OCI-LY1 (cell line): ENCODE measurements at regions not wholly inside any gene's neighbourhood (a gene's known extent, or its start where the extent isn't known, plus 50 kb on each side); places are given as distances from the start of the nearest gene placed in this dataset.
"Not testable (repeated sequence)": the region's sequence is repeated elsewhere in the genome, so short reads cannot be mapped to it uniquely, and the experiment has no call there.

ENCODE experiments used
- H2AFZ ChIP-seq: fragments of 200-600 bp; sonication (generic), shearing (Covaris generic); 2 replicates; pipeline ENCODE4 v1.6.0; 2014; ENCODE audit warnings: antibody characterized with exemption, mild to moderate bottlenecking, low read length
- H3F3A ChIP-seq: fragments of 200-600 bp; sonication (generic), shearing (Covaris generic); 2 replicates; pipeline ENCODE4 v1.6.0; 2014; ENCODE audit warnings: mild to moderate bottlenecking, antibody characterized with exemption, low read length, moderate library complexity; ENCODE audit not compliant: insufficient read depth
- H3K27ac ChIP-seq: fragments of 200-600 bp; sonication (generic); 2 replicates; pipeline ENCODE4 v1.5.1; 2014; ENCODE audit warnings: low read length, mixed run types, mild to moderate bottlenecking, low read depth; ENCODE audit not compliant: poor library complexity, severe bottlenecking
- H3K27me3 ChIP-seq: fragments of 200-600 bp; sonication (generic); 2 replicates; pipeline ENCODE4 v1.6.0; 2014; ENCODE audit warnings: antibody characterized with exemption, mild to moderate bottlenecking, low read length, moderate library complexity; ENCODE audit not compliant: insufficient read depth
- H3K36me3 ChIP-seq: fragments of 200-600 bp; sonication (generic); 2 replicates; pipeline ENCODE4 v1.6.1; 2014; ENCODE audit warnings: mild to moderate bottlenecking, antibody characterized with exemption, low read length, moderate library complexity, mixed read lengths; ENCODE audit not compliant: insufficient read depth
- H3K4me1 ChIP-seq: fragments of 200-600 bp; sonication (generic); 2 replicates; pipeline ENCODE4 v1.5.1; 2014; ENCODE audit warnings: mild to moderate bottlenecking, low read length, moderate library complexity; ENCODE audit not compliant: insufficient read depth, severe bottlenecking
- H3K4me2 ChIP-seq: fragments of 200-600 bp; sonication (generic), shearing (Covaris generic); 2 replicates; pipeline ENCODE4 v1.6.1; 2014; ENCODE audit warnings: low read length
- H3K4me3 ChIP-seq: fragments of 200-600 bp; sonication (generic); 2 replicates; pipeline ENCODE4 v1.5.1; 2014; ENCODE audit warnings: low read length, low read depth, mild to moderate bottlenecking, mixed read lengths; ENCODE audit not compliant: poor library complexity, severe bottlenecking
- H3K79me2 ChIP-seq: fragments of 200-600 bp; shearing (Covaris generic); 2 replicates; pipeline ENCODE4 v1.6.1; 2016; ENCODE audit warnings: mixed run types, low read length, mixed read lengths; ENCODE audit not compliant: insufficient read depth
- H3K9ac ChIP-seq: fragments of 200-600 bp; sonication (generic), shearing (Covaris generic); 2 replicates; pipeline ENCODE4 v1.6.1; 2014; ENCODE audit warnings: mild to moderate bottlenecking, low read length, mixed read lengths
- H3K9me2 ChIP-seq: fragments of 200-600 bp; sonication (generic), shearing (Covaris generic); 2 replicates; pipeline ENCODE4 v1.6.1; 2014; ENCODE audit warnings: low read depth, mild to moderate bottlenecking, low read length, mixed read lengths
- H3K9me3 ChIP-seq: fragments of 200-600 bp; shearing (Covaris generic); 2 replicates; pipeline ENCODE4 v1.6.1; 2014; ENCODE audit warnings: low read length, mixed read lengths
- H4K20me1 ChIP-seq: fragments of 200-600 bp; sonication (generic), shearing (Covaris generic); 2 replicates; pipeline ENCODE4 v1.6.0; 2016; ENCODE audit warnings: mild to moderate bottlenecking, low read length; ENCODE audit not compliant: insufficient read depth
- CTCF ChIP-seq: fragments of 200-600 bp; sonication (generic), shearing (Covaris generic); IDR thresholded peaks from 2 replicates; pipeline ENCODE4 v1.5.1; 2017; ENCODE audit warnings: mild to moderate bottlenecking, antibody characterized with exemption, low read length, moderate library complexity, mixed read lengths
- EZH2 ChIP-seq: fragments of 200-600 bp; sonication (generic), shearing (Covaris generic); IDR thresholded peaks from 2 replicates; pipeline ENCODE4 v1.8.0; 2017; ENCODE audit warnings: borderline replicate concordance, mixed run types, mild to moderate bottlenecking, antibody characterized with exemption, low read length, moderate library complexity, mixed read lengths

DNA sequence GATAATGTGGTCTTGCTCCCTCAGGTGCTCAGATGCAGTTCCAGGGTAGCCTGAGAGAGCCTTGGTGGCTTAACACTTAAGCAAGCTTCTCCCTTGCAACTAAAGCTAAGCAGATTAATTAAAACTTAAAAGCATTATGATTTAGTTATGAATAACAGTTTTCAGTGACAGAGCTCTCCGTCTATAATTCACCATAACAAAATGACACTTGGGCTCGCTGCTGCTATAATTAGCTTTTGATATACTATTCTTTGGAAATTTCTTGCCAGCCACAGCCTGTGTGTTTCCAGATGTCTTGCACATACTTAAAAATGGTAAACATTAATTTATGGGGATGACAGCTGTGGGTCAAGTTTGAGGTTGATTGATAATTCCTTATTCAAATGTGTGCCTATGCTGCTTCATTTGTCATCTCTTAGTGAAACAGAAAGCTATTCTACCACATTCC, 380.5 kb downstream of the TFAP2B start:
- H3K27ac ChIP-seq: no peak overlapping the region
- no peaks in the 10 kb centered on the region for H3K27me3 ChIP-seq
- H4K20me1 ChIP-seq: no peaks in the 10 kb centered on the region
- H2AFZ ChIP-seq: no peak overlapping the region
- no peaks in the 10 kb centered on the region for H3K9me3 ChIP-seq
- H3K79me2 ChIP-seq: no peaks in the 10 kb centered on the region
- no peak overlapping the region for H3K4me3 ChIP-seq
- H3K4me1 ChIP-seq: no peaks in the 10 kb centered on the region
- H3F3A ChIP-seq: no peaks in the 10 kb centered on the region
- no peaks in the 10 kb centered on the region for H3K36me3 ChIP-seq
- TF ChIP-seq EZH2 (no peak), CTCF (no peak)
- H3K9me2 ChIP-seq: no peaks in the 10 kb centered on the region
- no peak overlapping the region for H3K9ac ChIP-seq
- no peak overlapping the region for H3K4me2 ChIP-seq

DNA sequence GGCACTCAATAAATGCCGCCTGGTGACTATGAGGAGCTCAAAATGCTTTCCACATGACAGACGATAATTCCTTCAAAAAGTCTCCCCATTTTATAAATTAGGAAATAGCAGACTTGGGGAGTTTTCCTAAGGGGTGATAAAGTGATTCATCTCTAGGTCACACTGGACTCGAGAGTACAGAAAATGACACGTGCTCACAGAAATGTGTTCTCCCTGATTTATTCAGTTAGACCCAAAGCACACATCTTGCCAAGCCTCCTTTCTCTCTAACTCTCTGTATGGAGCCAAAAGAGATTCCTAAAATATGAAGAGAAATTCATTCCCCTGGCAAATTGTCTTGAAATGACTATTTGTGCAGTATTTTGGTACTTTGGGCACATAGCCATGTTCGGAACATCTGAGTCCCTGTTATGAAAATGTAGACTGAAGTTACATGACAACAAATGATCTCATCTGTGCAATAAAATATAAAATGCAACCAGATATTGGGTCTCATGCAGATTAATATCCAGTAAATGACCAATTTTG, 381.1 kb downstream of the TFAP2B start:
- H3K27me3 ChIP-seq: no peaks in the 10 kb centered on the region
- no peaks in the 10 kb centered on the region for H3K4me1 ChIP-seq
- H3K4me3 ChIP-seq: no peak overlapping the region
- TF ChIP-seq CTCF (no peak), EZH2 (no peak)
- H3K79me2 ChIP-seq: no peaks in the 10 kb centered on the region
- no peaks in the 10 kb centered on the region for H3F3A ChIP-seq
- H3K9me2 ChIP-seq: no peaks in the 10 kb centered on the region
- H4K20me1 ChIP-seq: no peaks in the 10 kb centered on the region
- H3K4me2 ChIP-seq: no peak overlapping the region
- H2AFZ ChIP-seq: no peak overlapping the region
- no peaks in the 10 kb centered on the region for H3K9me3 ChIP-seq
- no peak overlapping the region for H3K9ac ChIP-seq
- H3K27ac ChIP-seq: no peak overlapping the region
- H3K36me3 ChIP-seq: no peaks in the 10 kb centered on the region

DNA sequence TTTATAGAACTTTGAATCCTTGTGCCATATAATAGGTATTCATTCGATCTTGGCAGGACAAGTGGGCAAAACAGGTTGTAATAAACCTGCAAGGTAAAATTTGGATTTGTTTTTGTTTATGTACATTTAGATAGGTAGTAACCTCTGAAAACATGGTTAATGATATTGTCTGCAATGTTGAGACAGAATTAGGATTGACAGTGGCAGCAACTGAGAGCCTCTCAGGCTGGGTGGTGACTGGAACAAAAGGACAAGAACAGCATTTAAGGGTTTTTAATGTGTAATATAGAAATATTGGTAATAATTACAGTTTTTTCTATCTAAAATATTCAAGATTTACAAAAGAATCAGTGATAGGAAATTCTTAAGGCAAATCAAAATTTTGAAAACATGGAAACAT, 382.0 kb downstream of the TFAP2B start:
- no peaks in the 10 kb centered on the region for H3K9me3 ChIP-seq
- H2AFZ ChIP-seq: no peak overlapping the region
- H3K27me3 ChIP-seq: no peaks in the 10 kb centered on the region
- H3F3A ChIP-seq: no peaks in the 10 kb centered on the region
- TF ChIP-seq EZH2 (no peak), CTCF (no peak)
- no peaks in the 10 kb centered on the region for H3K9me2 ChIP-seq
- no peaks in the 10 kb centered on the region for H4K20me1 ChIP-seq
- H3K36me3 ChIP-seq: no peaks in the 10 kb centered on the region
- H3K79me2 ChIP-seq: no peaks in the 10 kb centered on the region
- H3K4me3 ChIP-seq: no peak overlapping the region
- H3K4me2 ChIP-seq: no peak overlapping the region
- no peak overlapping the region for H3K27ac ChIP-seq
- no peaks in the 10 kb centered on the region for H3K4me1 ChIP-seq
- no peak overlapping the region for H3K9ac ChIP-seq

DNA sequence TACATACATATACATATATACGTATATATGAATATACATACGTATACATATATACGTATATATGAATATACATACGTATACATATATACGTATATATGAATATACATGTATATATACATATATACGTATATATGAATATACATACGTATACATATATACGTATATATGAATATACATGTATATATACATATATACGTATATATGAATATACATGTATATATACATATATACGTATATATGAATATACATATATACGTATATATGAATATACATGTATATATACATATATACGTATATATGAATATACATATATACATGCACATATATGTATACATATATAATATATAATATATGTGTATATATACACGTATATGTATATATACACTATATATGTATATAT, 384.0 kb downstream of the TFAP2B start:
- not testable (repeated sequence) for H3K4me2 ChIP-seq, H2AFZ ChIP-seq, H3K36me3 ChIP-seq, H4K20me1 ChIP-seq, H3F3A ChIP-seq, H3K9me3 ChIP-seq, H3K9ac ChIP-seq, H3K79me2 ChIP-seq, H3K27me3 ChIP-seq, H3K27ac ChIP-seq, H3K4me3 ChIP-seq, H3K4me1 ChIP-seq, H3K9me2 ChIP-seq
